Fibroblast of mammary gland (primary cell): ENCODE measurements at regions not wholly inside any gene's neighbourhood (a gene's known extent, or its start where the extent isn't known, plus 50 kb on each side); places are given as distances from the start of the nearest gene placed in this dataset.

Experiments
- DNase-seq: peaks from one replicate; pipeline ENCODE4 v3.0.0-alpha.2; 2010; ENCODE audit warnings: low read depth
- H3K4me3 ChIP-seq: 2 replicates; pipeline ENCODE4 v1.5.1; 2011; ENCODE audit warnings: low read depth, mild to moderate bottlenecking, low read length, moderate library complexity; ENCODE audit not compliant: control insufficient read depth
- TF ChIP-seq, protein P1 (sequence below): conservative IDR thresholded peaks from 2 replicates; pipeline ENCODE4 v1.5.1; 2011; ENCODE audit warnings: low read depth, low read length, inconsistent platforms; ENCODE audit not compliant: control insufficient read depth, insufficient read depth

GRCh38 chr1:191176131-191176530, 698.5 kb upstream of the BRINP3 start:
- no peak overlapping the region for H3K4me3 ChIP-seq
- TF ChIP-seq, protein P1, sequence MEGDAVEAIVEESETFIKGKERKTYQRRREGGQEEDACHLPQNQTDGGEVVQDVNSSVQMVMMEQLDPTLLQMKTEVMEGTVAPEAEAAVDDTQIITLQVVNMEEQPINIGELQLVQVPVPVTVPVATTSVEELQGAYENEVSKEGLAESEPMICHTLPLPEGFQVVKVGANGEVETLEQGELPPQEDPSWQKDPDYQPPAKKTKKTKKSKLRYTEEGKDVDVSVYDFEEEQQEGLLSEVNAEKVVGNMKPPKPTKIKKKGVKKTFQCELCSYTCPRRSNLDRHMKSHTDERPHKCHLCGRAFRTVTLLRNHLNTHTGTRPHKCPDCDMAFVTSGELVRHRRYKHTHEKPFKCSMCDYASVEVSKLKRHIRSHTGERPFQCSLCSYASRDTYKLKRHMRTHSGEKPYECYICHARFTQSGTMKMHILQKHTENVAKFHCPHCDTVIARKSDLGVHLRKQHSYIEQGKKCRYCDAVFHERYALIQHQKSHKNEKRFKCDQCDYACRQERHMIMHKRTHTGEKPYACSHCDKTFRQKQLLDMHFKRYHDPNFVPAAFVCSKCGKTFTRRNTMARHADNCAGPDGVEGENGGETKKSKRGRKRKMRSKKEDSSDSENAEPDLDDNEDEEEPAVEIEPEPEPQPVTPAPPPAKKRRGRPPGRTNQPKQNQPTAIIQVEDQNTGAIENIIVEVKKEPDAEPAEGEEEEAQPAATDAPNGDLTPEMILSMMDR: no peak
- no peak for DNase-seq

- DNase-seq: no peak
- no peak overlapping the region for H3K4me3 ChIP-seq
- TF ChIP-seq, protein P1: no peak
These were observed 729.0 kb upstream of the BRINP3 start for GRCh38 chr1:191206513-191207207.

DNA sequence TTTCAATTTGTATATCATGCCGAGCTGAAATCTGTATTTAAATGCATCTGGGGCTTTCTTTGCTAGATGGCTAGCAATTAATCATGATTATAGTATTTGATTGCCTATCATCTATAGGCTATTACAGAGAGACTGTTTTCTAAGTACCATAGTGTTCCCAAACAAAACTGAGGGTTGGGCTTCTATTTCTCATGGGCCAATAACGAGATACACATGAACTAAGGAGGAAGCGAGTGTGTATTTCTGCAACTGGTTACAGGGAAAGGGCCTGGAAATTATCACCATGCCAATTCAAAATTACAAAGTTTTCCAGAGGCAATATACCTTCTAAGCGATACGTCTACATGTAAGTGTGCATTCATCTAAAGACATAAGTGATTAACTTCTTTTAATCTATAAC, 744.5 kb upstream of the BRINP3 start:
- TF ChIP-seq, protein P1: no peak
- H3K4me3 ChIP-seq: no peak overlapping the region
- no peak for DNase-seq

- H3K4me3 ChIP-seq: no peak overlapping the region
- peak; percentile 0 for DNase-seq
- TF ChIP-seq, protein P1: no peak
These were observed 763.3 kb upstream of the BRINP3 start for GRCh38 chr1:191240925-191241324.

GRCh38 chr1:191255354-191256054, 777.8 kb upstream of the BRINP3 start:
- TF ChIP-seq, protein P1: no peak
- no peak for DNase-seq
- H3K4me3 ChIP-seq: no peak overlapping the region

DNA sequence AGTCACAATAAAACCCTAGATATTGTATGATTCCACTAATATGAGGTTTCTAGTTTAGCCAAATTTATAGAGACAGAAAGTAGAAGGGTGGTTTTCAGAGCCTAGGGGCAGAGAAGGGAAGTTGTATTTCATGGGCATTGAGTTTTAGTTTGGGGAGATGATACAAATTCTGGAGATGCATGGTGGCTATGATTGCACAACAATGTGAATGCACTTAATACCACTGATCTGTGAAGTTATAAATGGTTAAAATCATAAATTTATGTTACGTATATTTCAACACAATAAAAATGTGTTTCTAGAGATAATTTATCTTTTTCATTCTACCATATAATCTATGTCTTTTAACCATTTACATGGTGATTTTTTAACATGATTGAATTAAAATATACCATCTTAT, 779.3 kb upstream of the BRINP3 start:
- TF ChIP-seq, protein P1: no peak
- DNase-seq: no peak
- no peak overlapping the region for H3K4me3 ChIP-seq
